H9 (cell line): ENCODE measurements at regions not wholly inside any gene's neighbourhood (a gene's known extent, or its start where the extent isn't known, plus 50 kb on each side); places are given as distances from the start of the nearest gene placed in this dataset.

Source experiments
- DNase-seq: peaks from one replicate; pipeline ENCODE4 v3.0.0-alpha.2; 2017
- H2AFZ ChIP-seq: one replicate; pipeline ENCODE4 v1.6.1; 2013; ENCODE audit warnings: mild to moderate bottlenecking, low read length, control low read depth, moderate library complexity
- H2AK5ac ChIP-seq: 2 replicates; pipeline ENCODE4 v1.6.1; 2013; ENCODE audit warnings: low read length, control low read depth, mixed read lengths; ENCODE audit not compliant: insufficient read length
- H2BK120ac ChIP-seq: one replicate; pipeline ENCODE4 v1.6.1; 2013; ENCODE audit warnings: low read depth, mild to moderate bottlenecking, low read length, control low read depth, inconsistent platforms; ENCODE audit not compliant: poor library complexity, severe bottlenecking
- H2BK12ac ChIP-seq: 2 replicates; pipeline ENCODE4 v1.6.1; 2013; ENCODE audit warnings: low read length, control low read depth, mixed read lengths, low read depth; ENCODE audit not compliant: insufficient read length
- H2BK15ac ChIP-seq: 2 replicates; pipeline ENCODE4 v1.6.1; 2013; ENCODE audit warnings: low read depth, low read length, control low read depth
- H2BK20ac ChIP-seq: one replicate; pipeline ENCODE4 v1.6.1; 2013; ENCODE audit warnings: low read depth, mild to moderate bottlenecking, low read length, control low read depth, inconsistent platforms; ENCODE audit not compliant: poor library complexity, severe bottlenecking
- H2BK5ac ChIP-seq: 2 replicates; pipeline ENCODE4 v1.6.1; 2013; ENCODE audit warnings: low read length, control low read depth, mixed read lengths; ENCODE audit not compliant: insufficient read length
- H3K14ac ChIP-seq: 2 replicates; pipeline ENCODE4 v1.6.1; 2013; ENCODE audit warnings: low read length, control low read depth; ENCODE audit not compliant: insufficient read depth
- H3K18ac ChIP-seq: 2 replicates; pipeline ENCODE4 v1.6.1; 2013; ENCODE audit warnings: low read depth, mild to moderate bottlenecking, mixed read lengths, low read length, control low read depth; ENCODE audit not compliant: insufficient read length
- H3K23ac ChIP-seq: 2 replicates; pipeline ENCODE4 v1.6.1; 2013; ENCODE audit warnings: low read length, control low read depth, mixed read lengths, low read depth; ENCODE audit not compliant: insufficient read length
- H3K23me2 ChIP-seq: 2 replicates; pipeline ENCODE4 v1.6.1; 2013; ENCODE audit warnings: low read depth, mild to moderate bottlenecking, mixed read lengths, low read length, control low read depth; ENCODE audit not compliant: insufficient read length, poor library complexity, severe bottlenecking
- H3K27ac ChIP-seq: 2 replicates; pipeline ENCODE4 v1.5.1; 2013; ENCODE audit warnings: low read length, control low read depth, mixed read lengths, low read depth; ENCODE audit not compliant: insufficient read length
- H3K27me3 ChIP-seq: 2 replicates; pipeline ENCODE4 v1.6.1; 2013; ENCODE audit warnings: low read length, control low read depth, inconsistent platforms; ENCODE audit not compliant: insufficient read depth
- H3K4ac ChIP-seq: 2 replicates; pipeline ENCODE4 v1.6.1; 2013; ENCODE audit warnings: low read depth, mild to moderate bottlenecking, control low read depth, inconsistent platforms, low read length, moderate library complexity
- H3K4me1 ChIP-seq: 2 replicates; pipeline ENCODE4 v1.6.1; 2013; ENCODE audit warnings: low read length, control low read depth, inconsistent platforms; ENCODE audit not compliant: insufficient read depth
- H3K4me2 ChIP-seq: 2 replicates; pipeline ENCODE4 v1.6.1; 2013; ENCODE audit warnings: low read length, control low read depth, mixed read lengths; ENCODE audit not compliant: insufficient read length, insufficient read depth
- H3K56ac ChIP-seq: 2 replicates; pipeline ENCODE4 v1.6.1; 2013; ENCODE audit warnings: low read depth, mild to moderate bottlenecking, mixed read lengths, low read length, control low read depth; ENCODE audit not compliant: insufficient read length
- H3K79me1 ChIP-seq: 2 replicates; pipeline ENCODE4 v1.6.1; 2013; ENCODE audit warnings: low read depth, mild to moderate bottlenecking, moderate library complexity, low read length, control low read depth, inconsistent platforms; ENCODE audit not compliant: insufficient read depth, poor library complexity, severe bottlenecking
- H3K79me2 ChIP-seq: 2 replicates; pipeline ENCODE4 v1.6.1; 2013; ENCODE audit warnings: low read length, control low read depth, inconsistent platforms; ENCODE audit not compliant: insufficient read depth
- H3K9ac ChIP-seq: 2 replicates; pipeline ENCODE4 v1.6.1; 2013; ENCODE audit warnings: low read length, control low read depth, mixed read lengths; ENCODE audit not compliant: insufficient read length; ENCODE audit errors: extremely low read depth
- H3K9me3 ChIP-seq: one replicate; pipeline ENCODE4 v1.6.1; 2013; ENCODE audit warnings: low read depth, low read length, inconsistent platforms; ENCODE audit not compliant: control insufficient read depth
- H3T11ph ChIP-seq: one replicate; pipeline ENCODE4 v1.6.1; 2013; ENCODE audit warnings: mild to moderate bottlenecking, low read length, control low read depth, inconsistent platforms
- H4K20me1 ChIP-seq: one replicate; pipeline ENCODE4 v1.6.1; 2013; ENCODE audit not compliant: control insufficient read depth, insufficient read length, insufficient read depth
- H4K5ac ChIP-seq: 2 replicates; pipeline ENCODE4 v1.6.1; 2013; ENCODE audit warnings: low read depth, mild to moderate bottlenecking, mixed read lengths, low read length, control low read depth; ENCODE audit not compliant: insufficient read length
- H4K8ac ChIP-seq: replicated peaks from 2 replicates; pipeline ENCODE4 v1.6.1; 2013; ENCODE audit warnings: low read length, control low read depth, mixed read lengths, low read depth; ENCODE audit not compliant: insufficient read length
- H4K91ac ChIP-seq: 2 replicates; pipeline ENCODE4 v1.6.1; 2013; ENCODE audit warnings: low read depth, mild to moderate bottlenecking, moderate library complexity, mixed read lengths, low read length, control low read depth; ENCODE audit not compliant: insufficient read length
- H3K27ac Mint-ChIP-seq, 3 experiments: 2 replicates in 2 of 3; 3 replicates in 1 of 3; pipeline ENCODE4 v1.8.0; 2020 to 2021; ENCODE audit warnings: mixed read lengths in 3 of 3, mild to moderate bottlenecking in 1 of 3, moderate library complexity in 1 of 3
- H3K27me3 Mint-ChIP-seq: 2 replicates; pipeline ENCODE4 v1.8.0; 2021; ENCODE audit warnings: low read depth, mild to moderate bottlenecking, moderate library complexity, mixed read lengths
- H3K36me3 Mint-ChIP-seq, 3 experiments: 2 replicates in 2 of 3; 3 replicates in 1 of 3; pipeline ENCODE4 v1.8.0; 2020 to 2021; ENCODE audit warnings: low read depth in 3 of 3, mixed read lengths in 3 of 3; ENCODE audit not compliant: insufficient read depth in 1 of 3
- H3K4me1 Mint-ChIP-seq, 2 experiments: 2 replicates each; pipeline ENCODE4 v1.8.0; 2020; ENCODE audit warnings: mixed read lengths in 2 of 2
- H3K4me3 Mint-ChIP-seq, 2 experiments: 2 replicates in 1 of 2; 3 replicates in 1 of 2; pipeline ENCODE4 v1.8.0; 2020 to 2021; ENCODE audit warnings: mild to moderate bottlenecking in 2 of 2, mixed read lengths in 2 of 2, moderate library complexity in 1 of 2
- H3K9me3 Mint-ChIP-seq, 2 experiments: 2 replicates in 1 of 2; 3 replicates in 1 of 2; pipeline ENCODE4 v1.8.0; 2020; ENCODE audit warnings: mild to moderate bottlenecking in 2 of 2, mixed read lengths in 2 of 2, moderate library complexity in 1 of 2
- WGBS: extraction: QIAGEN DNeasy Blood & Tissue Kit; methylation state at CpG from one replicate; pipeline ENCODE4 v1.1.7; 2013; ENCODE audit warnings: missing lambda C conversion rate, low lambda C conversion rate, mixed read lengths; ENCODE audit not compliant: insufficient read length; ENCODE audit errors: extremely low coverage; 5-methylcytosine and 5-hydroxymethylcytosine counted together
- TF ChIP-seq, protein P1 (sequence below): fragments of 200-600 bp; sonication (generic); conservative IDR thresholded peaks from 3 replicates; pipeline ENCODE4 v1.8.0; 2021; ENCODE audit warnings: antibody characterized with exemption, mild to moderate bottlenecking

DNA sequence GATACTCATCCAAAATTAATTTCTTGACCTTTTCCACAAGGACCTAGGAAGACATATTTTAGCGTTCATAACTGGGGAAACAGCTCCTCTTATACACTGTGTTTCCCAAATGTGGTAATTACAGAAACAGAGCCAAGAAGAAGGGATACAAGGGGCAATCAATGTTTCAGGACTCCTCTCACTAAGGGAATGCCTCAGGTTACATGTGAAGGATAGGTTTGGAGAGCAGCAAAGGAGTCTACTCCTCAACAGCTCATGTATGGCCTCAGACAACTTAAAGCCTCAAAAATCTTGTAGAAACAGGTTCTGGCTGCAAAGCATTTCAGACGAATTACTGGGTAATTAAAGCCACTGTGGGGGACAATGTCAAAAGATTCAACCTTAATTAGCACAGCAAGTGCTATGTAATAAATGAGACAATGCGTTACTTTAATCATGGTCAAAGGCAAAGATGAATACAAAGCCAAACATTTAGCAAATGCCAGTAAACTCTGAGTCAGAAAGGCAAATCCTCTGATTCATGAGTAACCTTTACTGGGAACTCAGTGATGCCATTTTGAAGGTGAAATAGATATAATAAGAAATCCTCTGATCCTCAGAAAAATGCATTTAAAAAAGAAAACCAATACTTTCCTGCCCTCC, 1111.2 kb downstream of the TUSC7 start:
- DNase-seq, result no peak

More for the DNA sequence above, 1111.2 kb downstream of the TUSC7 start:
- Histone ChIP-seq H4K5ac (no peak overlapping the region), H3K4ac (no peak overlapping the region), H3K4me2 (no peak overlapping the region), H3K18ac (no peak overlapping the region), H3K23ac (no peak overlapping the region), H3K4me1 (no peaks in the 10 kb centered on the region), H2BK12ac (no peak overlapping the region), H3K56ac (no peak overlapping the region), H3K79me1 (no peaks in the 10 kb centered on the region), H2BK20ac (no peak overlapping the region), H2AFZ (no peak overlapping the region), H3K79me2 (no peaks in the 10 kb centered on the region), H2AK5ac (no peak overlapping the region), H2BK5ac (no peak overlapping the region), H4K91ac (no peak overlapping the region), H4K20me1 (no peaks in the 10 kb centered on the region), H3K14ac (no peak overlapping the region), H3K27ac (no peak overlapping the region), H2BK15ac (no peak overlapping the region), H3K27me3 (no peaks in the 10 kb centered on the region), H4K8ac (no peak overlapping the region), H3K9me3 (no peaks in the 10 kb centered on the region), H3K23me2 (no peaks in the 10 kb centered on the region), H3K9ac (no peak overlapping the region), H2BK120ac (no peak overlapping the region), H3T11ph (no peak overlapping the region)
- Mint-ChIP-seq H3K9me3 (no peaks in the 10 kb centered on the region), H3K36me3 (no peaks in the 10 kb centered on the region), H3K4me1 (peaks cover 3 to 6% of the 10 kb centered on the region in 2 experiments; a peak in 3 of 4 replicates), H3K27ac (no peak overlapping the region), H3K4me3 (no peak overlapping the region), H3K27me3 (no peaks in the 10 kb centered on the region)
- WGBS, result no CpG with 5 or more reads among the region's 3 CpGs
- TF ChIP-seq, protein P1, sequence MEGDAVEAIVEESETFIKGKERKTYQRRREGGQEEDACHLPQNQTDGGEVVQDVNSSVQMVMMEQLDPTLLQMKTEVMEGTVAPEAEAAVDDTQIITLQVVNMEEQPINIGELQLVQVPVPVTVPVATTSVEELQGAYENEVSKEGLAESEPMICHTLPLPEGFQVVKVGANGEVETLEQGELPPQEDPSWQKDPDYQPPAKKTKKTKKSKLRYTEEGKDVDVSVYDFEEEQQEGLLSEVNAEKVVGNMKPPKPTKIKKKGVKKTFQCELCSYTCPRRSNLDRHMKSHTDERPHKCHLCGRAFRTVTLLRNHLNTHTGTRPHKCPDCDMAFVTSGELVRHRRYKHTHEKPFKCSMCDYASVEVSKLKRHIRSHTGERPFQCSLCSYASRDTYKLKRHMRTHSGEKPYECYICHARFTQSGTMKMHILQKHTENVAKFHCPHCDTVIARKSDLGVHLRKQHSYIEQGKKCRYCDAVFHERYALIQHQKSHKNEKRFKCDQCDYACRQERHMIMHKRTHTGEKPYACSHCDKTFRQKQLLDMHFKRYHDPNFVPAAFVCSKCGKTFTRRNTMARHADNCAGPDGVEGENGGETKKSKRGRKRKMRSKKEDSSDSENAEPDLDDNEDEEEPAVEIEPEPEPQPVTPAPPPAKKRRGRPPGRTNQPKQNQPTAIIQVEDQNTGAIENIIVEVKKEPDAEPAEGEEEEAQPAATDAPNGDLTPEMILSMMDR, result no peak
